ENCODE measurements at regions not wholly inside any gene's neighbourhood (a gene's known extent, or its start where the extent isn't known, plus 50 kb on each side); places are given as distances from the start of the nearest gene placed in this dataset.

GRCh38 chr12:59963546-59963945 is 367.7 kb downstream of the SLC16A7 start:
- TF ChIP-seq, protein P1, sequence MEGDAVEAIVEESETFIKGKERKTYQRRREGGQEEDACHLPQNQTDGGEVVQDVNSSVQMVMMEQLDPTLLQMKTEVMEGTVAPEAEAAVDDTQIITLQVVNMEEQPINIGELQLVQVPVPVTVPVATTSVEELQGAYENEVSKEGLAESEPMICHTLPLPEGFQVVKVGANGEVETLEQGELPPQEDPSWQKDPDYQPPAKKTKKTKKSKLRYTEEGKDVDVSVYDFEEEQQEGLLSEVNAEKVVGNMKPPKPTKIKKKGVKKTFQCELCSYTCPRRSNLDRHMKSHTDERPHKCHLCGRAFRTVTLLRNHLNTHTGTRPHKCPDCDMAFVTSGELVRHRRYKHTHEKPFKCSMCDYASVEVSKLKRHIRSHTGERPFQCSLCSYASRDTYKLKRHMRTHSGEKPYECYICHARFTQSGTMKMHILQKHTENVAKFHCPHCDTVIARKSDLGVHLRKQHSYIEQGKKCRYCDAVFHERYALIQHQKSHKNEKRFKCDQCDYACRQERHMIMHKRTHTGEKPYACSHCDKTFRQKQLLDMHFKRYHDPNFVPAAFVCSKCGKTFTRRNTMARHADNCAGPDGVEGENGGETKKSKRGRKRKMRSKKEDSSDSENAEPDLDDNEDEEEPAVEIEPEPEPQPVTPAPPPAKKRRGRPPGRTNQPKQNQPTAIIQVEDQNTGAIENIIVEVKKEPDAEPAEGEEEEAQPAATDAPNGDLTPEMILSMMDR (IDR thresholded peaks at IDR 0.05) = no peak
- TF ChIP-seq EZH2 (IDR thresholded peaks at IDR 0.05) = no peak
- no peak for TF ChIP-seq EZH2phosphoT487 (IDR thresholded peaks at IDR 0.05)
